ENCODE measurements at regions not wholly inside any gene's neighbourhood (a gene's known extent, or its start where the extent isn't known, plus 50 kb on each side); places are given as distances from the start of the nearest gene placed in this dataset.

DNA sequence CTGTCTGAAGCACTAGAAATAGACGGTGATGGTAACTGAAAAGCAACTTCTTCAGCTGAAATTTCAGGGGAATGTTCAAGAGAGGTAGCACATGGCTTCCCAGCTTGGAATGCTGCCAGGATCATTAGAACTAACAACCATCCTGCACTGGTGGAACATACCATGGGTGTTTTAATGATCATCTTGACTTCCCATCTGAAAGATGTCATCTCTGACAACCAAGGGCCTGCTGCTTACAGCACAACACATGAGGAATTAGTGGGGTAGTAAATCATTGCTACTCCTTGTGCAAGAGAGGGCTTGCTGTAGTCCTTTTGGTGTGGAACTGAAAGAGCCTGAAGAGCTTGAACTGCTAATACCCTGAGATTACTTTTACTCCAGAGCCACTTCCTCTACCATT lies 853.7 kb downstream of the MCTP2 start:
- no peaks in the 10 kb centered on the region for H3K9me3 ChIP-seq (ENCODE audit: insufficient read depth, low read length)
- no peaks in the 10 kb centered on the region for H3K36me3 ChIP-seq (replicated peaks; ENCODE audit: low read depth, low read length)

DNA sequence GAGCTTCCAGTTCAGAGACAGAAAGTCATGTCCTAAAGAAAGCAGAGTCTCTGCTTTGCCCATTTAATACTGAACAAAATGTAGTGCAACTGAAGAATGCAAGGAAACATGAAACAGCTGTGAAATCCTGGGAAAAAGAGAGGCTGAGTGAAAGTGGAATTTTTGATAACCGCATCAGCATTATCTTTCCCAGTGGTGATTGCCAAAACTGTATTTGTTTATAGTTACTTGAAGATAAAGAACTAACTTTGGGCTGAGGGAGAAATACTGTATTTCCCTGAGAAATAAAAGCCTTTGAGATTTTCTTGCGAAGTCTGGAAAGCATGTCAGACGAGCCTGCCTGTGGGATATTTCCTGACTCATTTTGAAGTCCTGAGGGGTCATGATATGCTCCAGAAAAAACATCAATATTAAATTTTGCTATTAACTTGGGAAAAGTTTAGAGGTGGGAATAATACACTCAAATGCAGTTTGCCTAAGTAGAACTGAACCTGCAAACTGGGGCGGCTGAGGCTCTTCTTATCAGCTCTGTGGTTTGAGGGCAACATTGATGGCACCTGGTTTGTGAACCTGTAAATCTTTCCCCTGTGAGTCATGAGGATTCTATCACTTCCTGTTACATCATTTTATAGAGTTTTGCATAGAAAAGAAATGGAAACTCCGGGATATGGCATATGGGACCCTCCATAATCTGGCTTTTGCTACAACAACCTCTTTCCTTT lies 855.3 kb downstream of the MCTP2 start:
- no peaks in the 10 kb centered on the region for H3K27me3 ChIP-seq (ENCODE audit: low read depth, low read length)
- H4K20me1 ChIP-seq (ENCODE audit: insufficient read depth, low read length), result no peaks in the 10 kb centered on the region
- no peak overlapping the region for H2AFZ ChIP-seq (ENCODE audit: low read depth, low read length)

More for the DNA sequence above, 853.7 kb downstream of the MCTP2 start:
- H3K27me3 ChIP-seq (ENCODE audit: low read depth, low read length), result no peaks in the 10 kb centered on the region
- no peak for TF ChIP-seq EZH2phosphoT487 (IDR thresholded peaks at IDR 0.05; ENCODE audit: low read depth)
- TF ChIP-seq, protein P1, sequence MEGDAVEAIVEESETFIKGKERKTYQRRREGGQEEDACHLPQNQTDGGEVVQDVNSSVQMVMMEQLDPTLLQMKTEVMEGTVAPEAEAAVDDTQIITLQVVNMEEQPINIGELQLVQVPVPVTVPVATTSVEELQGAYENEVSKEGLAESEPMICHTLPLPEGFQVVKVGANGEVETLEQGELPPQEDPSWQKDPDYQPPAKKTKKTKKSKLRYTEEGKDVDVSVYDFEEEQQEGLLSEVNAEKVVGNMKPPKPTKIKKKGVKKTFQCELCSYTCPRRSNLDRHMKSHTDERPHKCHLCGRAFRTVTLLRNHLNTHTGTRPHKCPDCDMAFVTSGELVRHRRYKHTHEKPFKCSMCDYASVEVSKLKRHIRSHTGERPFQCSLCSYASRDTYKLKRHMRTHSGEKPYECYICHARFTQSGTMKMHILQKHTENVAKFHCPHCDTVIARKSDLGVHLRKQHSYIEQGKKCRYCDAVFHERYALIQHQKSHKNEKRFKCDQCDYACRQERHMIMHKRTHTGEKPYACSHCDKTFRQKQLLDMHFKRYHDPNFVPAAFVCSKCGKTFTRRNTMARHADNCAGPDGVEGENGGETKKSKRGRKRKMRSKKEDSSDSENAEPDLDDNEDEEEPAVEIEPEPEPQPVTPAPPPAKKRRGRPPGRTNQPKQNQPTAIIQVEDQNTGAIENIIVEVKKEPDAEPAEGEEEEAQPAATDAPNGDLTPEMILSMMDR (IDR thresholded peaks at IDR 0.05; ENCODE audit: low read depth, low read length), result no peak
- no peak overlapping the region for H3K27ac ChIP-seq (ENCODE audit: low read length)
- no peaks in the 10 kb centered on the region for H4K20me1 ChIP-seq (ENCODE audit: insufficient read depth, low read length)
- no peak overlapping the region for H3K4me2 ChIP-seq (ENCODE audit: low read length)
- no peaks in the 10 kb centered on the region for H3K79me2 ChIP-seq (ENCODE audit: low read length)
- H3K4me3 ChIP-seq (ENCODE audit: low read length), result no peak overlapping the region
- no peak overlapping the region for H2AFZ ChIP-seq (ENCODE audit: low read depth, low read length)
- no peaks in the 10 kb centered on the region for H3K4me1 ChIP-seq (ENCODE audit: low read length)
- no peak overlapping the region for H3K9ac ChIP-seq (ENCODE audit: low read length)

DNA sequence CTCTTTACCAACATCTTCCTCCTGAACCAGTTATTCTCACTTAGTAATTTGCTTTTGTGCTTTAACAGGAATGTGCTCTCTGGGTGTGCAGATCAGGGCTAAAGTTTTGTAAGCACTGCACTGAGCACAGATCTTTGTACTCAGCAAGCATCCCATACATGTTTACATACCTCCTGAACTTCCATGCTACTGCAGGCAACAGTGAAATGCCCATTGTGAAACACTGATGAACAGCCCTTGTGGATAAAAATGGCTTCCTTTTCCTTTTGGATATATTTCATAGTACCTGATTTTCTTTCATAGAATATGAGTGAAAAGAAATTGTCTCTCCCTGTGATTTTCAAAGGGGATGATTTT lies 855.9 kb downstream of the MCTP2 start:
- no peak overlapping the region for H3K27ac ChIP-seq (ENCODE audit: low read length)
- no peak overlapping the region for H2AFZ ChIP-seq (ENCODE audit: low read depth, low read length)
- H3K4me2 ChIP-seq (ENCODE audit: low read length), result no peak overlapping the region
- H3K9me3 ChIP-seq (ENCODE audit: insufficient read depth, low read length), result no peaks in the 10 kb centered on the region
- H4K20me1 ChIP-seq (ENCODE audit: insufficient read depth, low read length), result no peaks in the 10 kb centered on the region
- H3K9ac ChIP-seq (ENCODE audit: low read length), result no peak overlapping the region
- no peaks in the 10 kb centered on the region for H3K36me3 ChIP-seq (replicated peaks; ENCODE audit: low read depth, low read length)
- no peaks in the 10 kb centered on the region for H3K4me1 ChIP-seq (ENCODE audit: low read length)
- no peaks in the 10 kb centered on the region for H3K27me3 ChIP-seq (ENCODE audit: low read depth, low read length)
- H3K4me3 ChIP-seq (ENCODE audit: low read length), result no peak overlapping the region
- H3K79me2 ChIP-seq (ENCODE audit: low read length), result no peaks in the 10 kb centered on the region
- no peak for TF ChIP-seq EZH2phosphoT487 (IDR thresholded peaks at IDR 0.05; ENCODE audit: low read depth)
- TF ChIP-seq, protein P1 (IDR thresholded peaks at IDR 0.05; ENCODE audit: low read depth, low read length), result no peak

More for the DNA sequence above, 855.3 kb downstream of the MCTP2 start:
- TF ChIP-seq, protein P1 (IDR thresholded peaks at IDR 0.05; ENCODE audit: low read depth, low read length), result no peak
- TF ChIP-seq EZH2phosphoT487 (IDR thresholded peaks at IDR 0.05; ENCODE audit: low read depth), result no peak
- no peak overlapping the region for H3K4me2 ChIP-seq (ENCODE audit: low read length)
- H3K9me3 ChIP-seq (ENCODE audit: insufficient read depth, low read length), result no peaks in the 10 kb centered on the region
- H3K27ac ChIP-seq (ENCODE audit: low read length), result no peak overlapping the region
- H3K79me2 ChIP-seq (ENCODE audit: low read length), result no peaks in the 10 kb centered on the region
- no peaks in the 10 kb centered on the region for H3K4me1 ChIP-seq (ENCODE audit: low read length)
- H3K4me3 ChIP-seq (ENCODE audit: low read length), result no peak overlapping the region
- no peaks in the 10 kb centered on the region for H3K36me3 ChIP-seq (replicated peaks; ENCODE audit: low read depth, low read length)
- H3K9ac ChIP-seq (ENCODE audit: low read length), result no peak overlapping the region

DNA sequence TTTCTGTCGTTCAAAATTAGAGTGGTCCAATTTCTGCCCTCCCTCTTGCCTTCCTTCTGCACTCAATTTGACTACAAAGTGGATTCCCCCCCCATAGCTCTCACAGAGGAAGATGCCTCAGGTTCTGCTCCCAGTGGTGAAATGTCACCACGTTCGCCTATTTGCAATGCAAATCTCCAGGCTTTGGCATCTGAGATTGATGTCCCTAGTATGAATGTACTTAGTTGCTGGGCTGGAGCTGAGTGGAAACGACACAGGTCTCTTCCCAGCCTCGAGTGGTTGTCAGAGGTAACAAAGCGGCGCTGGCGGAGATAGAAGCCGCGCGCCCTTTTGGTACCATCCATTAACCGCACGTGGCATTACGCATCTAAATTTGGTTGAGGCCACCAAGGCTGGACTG lies 860.1 kb downstream of the MCTP2 start:
- Histone ChIP-seq H4K20me1 (ENCODE audit: insufficient read depth, low read length) (no peaks in the 10 kb centered on the region), H3K79me2 (ENCODE audit: low read length) (no peaks in the 10 kb centered on the region), H3K4me2 (ENCODE audit: low read length) (no peak overlapping the region), H3K36me3 (replicated peaks; ENCODE audit: low read depth, low read length) (no peaks in the 10 kb centered on the region), H3K27me3 (ENCODE audit: low read depth, low read length) (no peaks in the 10 kb centered on the region), H3K4me3 (ENCODE audit: low read length) (no peak overlapping the region), H3K9ac (ENCODE audit: low read length) (no peak overlapping the region), H3K9me3 (ENCODE audit: insufficient read depth, low read length) (no peaks in the 10 kb centered on the region; the same call in 1 of the 2 replicates), H2AFZ (ENCODE audit: low read depth, low read length) (no peak overlapping the region), H3K4me1 (ENCODE audit: low read length) (no peaks in the 10 kb centered on the region), H3K27ac (ENCODE audit: low read length) (no peak overlapping the region)
- TF ChIP-seq, protein P1 (IDR thresholded peaks at IDR 0.05; ENCODE audit: low read depth, low read length), result no peak
- no peak for TF ChIP-seq EZH2phosphoT487 (IDR thresholded peaks at IDR 0.05; ENCODE audit: low read depth)

All from OCI-LY3 (cell line).